ENCODE measurements at regions not wholly inside any gene's neighbourhood (a gene's known extent, or its start where the extent isn't known, plus 50 kb on each side); places are given as distances from the start of the nearest gene placed in this dataset.

DNA sequence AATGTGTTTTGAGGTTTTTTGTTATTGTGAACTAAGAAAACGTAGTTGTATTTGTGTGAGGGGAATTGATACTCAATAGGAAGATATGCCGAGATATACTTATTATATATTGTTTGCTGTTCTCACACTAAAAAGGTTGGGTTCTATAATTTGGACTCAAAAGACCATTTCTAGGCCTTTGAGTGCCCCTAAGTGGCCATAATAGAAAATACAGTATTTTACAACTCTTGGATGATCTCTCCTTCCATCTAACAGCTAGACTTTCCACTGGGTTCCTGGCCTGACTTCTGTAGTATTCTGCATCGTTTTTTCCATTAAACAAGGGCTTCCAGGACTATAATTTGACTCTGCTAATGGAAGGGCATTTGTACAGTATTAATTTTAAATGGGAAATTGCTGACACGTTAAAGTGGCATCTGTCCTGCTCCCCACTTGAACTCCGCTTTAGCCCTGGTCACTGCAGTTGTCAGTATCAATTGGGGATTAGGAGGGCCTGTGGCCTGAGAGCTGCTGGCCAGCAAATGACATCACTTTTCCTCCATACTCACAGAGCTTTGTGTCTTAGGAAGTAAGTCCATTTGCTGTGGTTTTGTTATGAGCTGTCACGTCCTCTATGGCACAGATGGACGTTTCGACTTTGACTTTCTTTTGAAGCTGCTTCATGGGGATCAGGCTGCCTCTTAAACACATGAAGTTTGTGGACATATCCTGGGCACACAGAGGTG, 176.9 kb downstream of the SLIT2 start:
- Histone ChIP-seq H3K4me3 (ENCODE audit: low read depth, low read length) (no peak overlapping the region), H3K27ac (ENCODE audit: low read depth, low read length) (no peak overlapping the region), H3K27me3 (ENCODE audit: control insufficient read depth, insufficient read depth, low read length) (no peaks in the 10 kb centered on the region), H3K4me1 (ENCODE audit: control insufficient read depth, insufficient read depth, low read length) (peaks cover 10% of the 10 kb centered on the region), H3K36me3 (ENCODE audit: control insufficient read depth, insufficient read depth, low read length) (no peaks in the 10 kb centered on the region), H3K9me3 (ENCODE audit: control insufficient read depth, insufficient read depth, low read length) (no peaks in the 10 kb centered on the region), H3K9ac (ENCODE audit: low read depth, low read length) (no peak overlapping the region)

DNA sequence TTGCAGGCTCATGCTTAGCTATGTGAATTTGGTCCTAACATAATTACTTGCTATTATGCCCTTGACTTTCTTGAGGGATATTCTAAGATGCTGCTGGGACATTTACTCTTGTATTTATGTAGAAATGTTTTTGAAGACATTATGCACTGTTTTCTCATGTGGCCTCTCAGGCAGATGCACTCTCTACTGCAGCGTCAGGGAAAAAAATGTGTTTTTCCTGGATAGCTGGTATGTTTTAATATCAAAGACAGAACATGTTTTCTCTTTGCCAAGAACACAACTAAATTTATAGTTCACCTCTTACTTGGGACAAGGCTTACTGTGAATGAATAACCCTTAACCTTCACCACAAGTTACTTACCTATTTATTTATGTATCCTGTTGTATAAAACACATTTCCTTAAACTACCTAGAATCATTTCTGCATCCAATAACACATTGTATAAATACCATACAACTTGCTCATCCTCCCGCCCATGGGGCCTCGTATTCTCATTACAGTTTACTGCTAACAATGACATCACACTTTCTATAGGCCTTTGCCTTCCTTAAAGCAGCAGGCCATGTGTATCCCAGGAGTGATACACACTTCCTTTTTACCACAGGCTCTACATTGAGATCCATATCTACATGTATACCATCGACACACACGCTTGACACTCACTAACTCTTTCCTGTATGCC, 178.7 kb downstream of the SLIT2 start:
- no peaks in the 10 kb centered on the region for H3K9me3 ChIP-seq (ENCODE audit: control insufficient read depth, insufficient read depth, low read length)
- no peak overlapping the region for H3K4me3 ChIP-seq (ENCODE audit: low read depth, low read length)
- H3K9ac ChIP-seq (ENCODE audit: low read depth, low read length) = no peak overlapping the region
- no peak overlapping the region for H3K27ac ChIP-seq (ENCODE audit: low read depth, low read length)
- H3K4me1 ChIP-seq (ENCODE audit: control insufficient read depth, insufficient read depth, low read length) = peaks cover 10% of the 10 kb centered on the region
- H3K27me3 ChIP-seq (ENCODE audit: control insufficient read depth, insufficient read depth, low read length) = no peaks in the 10 kb centered on the region
- H3K36me3 ChIP-seq (ENCODE audit: control insufficient read depth, insufficient read depth, low read length) = no peaks in the 10 kb centered on the region

- Histone ChIP-seq H3K36me3 (ENCODE audit: control insufficient read depth, insufficient read depth, low read length) (no peaks in the 10 kb centered on the region), H3K9me3 (ENCODE audit: control insufficient read depth, insufficient read depth, low read length) (no peaks in the 10 kb centered on the region), H3K27ac (ENCODE audit: low read depth, low read length) (no peak overlapping the region), H3K4me1 (ENCODE audit: control insufficient read depth, insufficient read depth, low read length) (peaks cover 10% of the 10 kb centered on the region), H3K27me3 (ENCODE audit: control insufficient read depth, insufficient read depth, low read length) (no peaks in the 10 kb centered on the region), H3K4me3 (ENCODE audit: low read depth, low read length) (no peak overlapping the region), H3K9ac (ENCODE audit: low read depth, low read length) (no peak overlapping the region)
These were observed 179.8 kb downstream of the SLIT2 start for GRCh38 chr4:20431543-20431951.

GRCh38 chr4:20432088-20432487, 180.4 kb downstream of the SLIT2 start:
- no peaks in the 10 kb centered on the region for H3K9me3 ChIP-seq (ENCODE audit: control insufficient read depth, insufficient read depth, low read length)
- H3K9ac ChIP-seq (ENCODE audit: low read depth, low read length) = no peak overlapping the region

GRCh38 chr4:20433097-20433705, 181.5 kb downstream of the SLIT2 start:
- Histone ChIP-seq H3K9ac (ENCODE audit: low read depth, low read length) (no peak overlapping the region), H3K27me3 (ENCODE audit: control insufficient read depth, insufficient read depth, low read length) (no peaks in the 10 kb centered on the region), H3K36me3 (ENCODE audit: control insufficient read depth, insufficient read depth, low read length) (no peaks in the 10 kb centered on the region), H3K4me1 (ENCODE audit: control insufficient read depth, insufficient read depth, low read length) (peaks cover 10% of the 10 kb centered on the region), H3K27ac (ENCODE audit: low read depth, low read length) (no peak overlapping the region), H3K4me3 (ENCODE audit: low read depth, low read length) (no peak overlapping the region), H3K9me3 (ENCODE audit: control insufficient read depth, insufficient read depth, low read length) (no peaks in the 10 kb centered on the region)

More at GRCh38 chr4:20432088-20432487, 180.4 kb downstream of the SLIT2 start:
- Histone ChIP-seq H3K4me3 (ENCODE audit: low read depth, low read length) (no peak overlapping the region), H3K27ac (ENCODE audit: low read depth, low read length) (no peak overlapping the region), H3K27me3 (ENCODE audit: control insufficient read depth, insufficient read depth, low read length) (no peaks in the 10 kb centered on the region), H3K36me3 (ENCODE audit: control insufficient read depth, insufficient read depth, low read length) (no peaks in the 10 kb centered on the region), H3K4me1 (ENCODE audit: control insufficient read depth, insufficient read depth, low read length) (peaks cover 10% of the 10 kb centered on the region)

DNA sequence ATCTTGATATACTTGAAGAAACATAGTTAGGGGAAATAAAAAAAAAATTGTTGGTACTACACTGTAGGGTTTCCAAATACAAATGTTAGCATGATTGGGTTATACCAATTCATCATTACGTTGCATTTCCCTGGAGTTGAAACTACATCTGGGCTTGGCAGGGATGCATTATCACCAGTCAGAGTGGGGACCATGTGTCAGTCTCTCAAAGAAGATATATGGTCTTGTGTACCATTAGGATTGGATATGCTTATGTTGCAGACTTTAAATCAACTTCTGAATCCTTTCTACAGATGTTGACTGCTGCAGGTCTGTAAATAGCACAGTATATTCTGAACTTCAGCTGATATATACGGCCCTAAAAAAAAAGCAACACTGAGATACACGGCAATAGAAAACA, 188.5 kb downstream of the SLIT2 start:
- H3K4me3 ChIP-seq (ENCODE audit: low read depth, low read length) = no peak overlapping the region

GRCh38 chr4:20443015-20443805, 191.5 kb downstream of the SLIT2 start:
- no peak overlapping the region for H3K27ac ChIP-seq (ENCODE audit: low read depth, low read length)
- no peak overlapping the region for H3K4me3 ChIP-seq (ENCODE audit: low read depth, low read length)
- no peaks in the 10 kb centered on the region for H3K27me3 ChIP-seq (ENCODE audit: control insufficient read depth, insufficient read depth, low read length)
- no peaks in the 10 kb centered on the region for H3K36me3 ChIP-seq (ENCODE audit: control insufficient read depth, insufficient read depth, low read length)
- H3K9ac ChIP-seq (ENCODE audit: low read depth, low read length) = no peak overlapping the region
- no peaks in the 10 kb centered on the region for H3K4me1 ChIP-seq (ENCODE audit: control insufficient read depth, insufficient read depth, low read length)
- H3K9me3 ChIP-seq (ENCODE audit: control insufficient read depth, insufficient read depth, low read length) = no peaks in the 10 kb centered on the region

More for the DNA sequence above, 188.5 kb downstream of the SLIT2 start:
- H3K9me3 ChIP-seq (ENCODE audit: control insufficient read depth, insufficient read depth, low read length) = no peaks in the 10 kb centered on the region
- no peaks in the 10 kb centered on the region for H3K4me1 ChIP-seq (ENCODE audit: control insufficient read depth, insufficient read depth, low read length)
- H3K36me3 ChIP-seq (ENCODE audit: control insufficient read depth, insufficient read depth, low read length) = no peaks in the 10 kb centered on the region
- no peak overlapping the region for H3K9ac ChIP-seq (ENCODE audit: low read depth, low read length)
- no peak overlapping the region for H3K27ac ChIP-seq (ENCODE audit: low read depth, low read length)
- H3K27me3 ChIP-seq (ENCODE audit: control insufficient read depth, insufficient read depth, low read length) = no peaks in the 10 kb centered on the region

GRCh38 chr4:20444599-20445337, 193.1 kb downstream of the SLIT2 start:
- H3K27ac ChIP-seq (ENCODE audit: low read depth, low read length) = no peak overlapping the region
- no peak overlapping the region for H3K4me3 ChIP-seq (ENCODE audit: low read depth, low read length)

GRCh38 chr4:20445933-20446723, 194.4 kb downstream of the SLIT2 start:
- no peaks in the 10 kb centered on the region for H3K4me1 ChIP-seq (ENCODE audit: control insufficient read depth, insufficient read depth, low read length)
- H3K9me3 ChIP-seq (ENCODE audit: control insufficient read depth, insufficient read depth, low read length) = no peaks in the 10 kb centered on the region
- H3K4me3 ChIP-seq (ENCODE audit: low read depth, low read length) = no peak overlapping the region
- no peaks in the 10 kb centered on the region for H3K36me3 ChIP-seq (ENCODE audit: control insufficient read depth, insufficient read depth, low read length)
- no peak overlapping the region for H3K9ac ChIP-seq (ENCODE audit: low read depth, low read length)
- H3K27ac ChIP-seq (ENCODE audit: low read depth, low read length) = no peak overlapping the region
- no peaks in the 10 kb centered on the region for H3K27me3 ChIP-seq (ENCODE audit: control insufficient read depth, insufficient read depth, low read length)

More at GRCh38 chr4:20444599-20445337, 193.1 kb downstream of the SLIT2 start:
- H3K9me3 ChIP-seq (ENCODE audit: control insufficient read depth, insufficient read depth, low read length) = no peaks in the 10 kb centered on the region
- H3K27me3 ChIP-seq (ENCODE audit: control insufficient read depth, insufficient read depth, low read length) = no peaks in the 10 kb centered on the region
- no peak overlapping the region for H3K9ac ChIP-seq (ENCODE audit: low read depth, low read length)
- H3K4me1 ChIP-seq (ENCODE audit: control insufficient read depth, insufficient read depth, low read length) = no peaks in the 10 kb centered on the region
- no peaks in the 10 kb centered on the region for H3K36me3 ChIP-seq (ENCODE audit: control insufficient read depth, insufficient read depth, low read length)

DNA sequence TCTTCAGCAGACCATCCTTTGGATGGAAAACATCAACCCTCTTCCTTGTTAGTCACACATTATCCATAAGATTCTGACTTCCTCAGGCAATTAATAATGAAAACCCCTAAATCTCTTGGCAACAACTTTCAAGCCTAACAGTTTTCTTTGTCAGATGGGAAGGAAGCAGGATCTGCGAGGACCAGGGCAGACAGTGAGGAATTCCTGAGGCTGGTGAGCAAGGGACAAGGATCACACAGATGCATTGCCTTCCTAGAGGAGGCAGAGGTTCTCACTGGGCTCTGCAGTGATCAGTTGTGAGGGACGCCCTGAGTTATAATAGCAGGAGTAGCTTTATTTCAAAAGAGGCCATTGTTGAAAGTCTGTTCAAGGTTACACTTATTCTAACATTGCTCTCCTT, 195.4 kb downstream of the SLIT2 start:
- Histone ChIP-seq H3K36me3 (ENCODE audit: control insufficient read depth, insufficient read depth, low read length) (no peaks in the 10 kb centered on the region), H3K4me1 (ENCODE audit: control insufficient read depth, insufficient read depth, low read length) (no peaks in the 10 kb centered on the region), H3K9ac (ENCODE audit: low read depth, low read length) (no peak overlapping the region), H3K4me3 (ENCODE audit: low read depth, low read length) (no peak overlapping the region), H3K27ac (ENCODE audit: low read depth, low read length) (no peak overlapping the region), H3K9me3 (ENCODE audit: control insufficient read depth, insufficient read depth, low read length) (no peaks in the 10 kb centered on the region), H3K27me3 (ENCODE audit: control insufficient read depth, insufficient read depth, low read length) (no peaks in the 10 kb centered on the region)
